Sigmoid colon (tissue), 3 donors: ENCODE measurements at regions not wholly inside any gene's neighbourhood (a gene's known extent, or its start where the extent isn't known, plus 50 kb on each side); places are given as distances from the start of the nearest gene placed in this dataset.

ENCODE experiments used
- CTCF ChIP-seq, 4 experiments: fragments of 450-650 bp in 3 of 4; fragments of 200-600 bp in 1 of 4; IDR thresholded peaks; one replicate each; pipeline ENCODE4 v1.5.1; 2016 to 2019; ENCODE audit warnings: antibody characterized with exemption in 4 of 4, mild to moderate bottlenecking in 3 of 4, moderate library complexity in 2 of 4
- POLR2A ChIP-seq, 2 donors: fragments of 450-650 bp; IDR thresholded peaks; one replicate each; pipeline ENCODE4 v1.6.1; 2016; ENCODE audit warnings: antibody characterized with exemption in 2 of 2, mild to moderate bottlenecking in 2 of 2, moderate library complexity in 2 of 2

- TF ChIP-seq CTCF (IDR thresholded peaks at IDR 0.05) (no peak), POLR2A (IDR thresholded peaks at IDR 0.05) (no peak)
These were observed 274.9 kb upstream of the ZFHX3 start for GRCh38 chr16:73322856-73323255.
